Inferior parietal cortex (tissue), 1 donor: ENCODE measurements at regions not wholly inside any gene's neighbourhood (a gene's known extent, or its start where the extent isn't known, plus 50 kb on each side); places are given as distances from the start of the nearest gene placed in this dataset.

Experiments used
- DNase-seq: peaks from one replicate; pipeline ENCODE4 v3.0.0-alpha.2; 2016; ENCODE audit errors: extremely low spot score

DNA sequence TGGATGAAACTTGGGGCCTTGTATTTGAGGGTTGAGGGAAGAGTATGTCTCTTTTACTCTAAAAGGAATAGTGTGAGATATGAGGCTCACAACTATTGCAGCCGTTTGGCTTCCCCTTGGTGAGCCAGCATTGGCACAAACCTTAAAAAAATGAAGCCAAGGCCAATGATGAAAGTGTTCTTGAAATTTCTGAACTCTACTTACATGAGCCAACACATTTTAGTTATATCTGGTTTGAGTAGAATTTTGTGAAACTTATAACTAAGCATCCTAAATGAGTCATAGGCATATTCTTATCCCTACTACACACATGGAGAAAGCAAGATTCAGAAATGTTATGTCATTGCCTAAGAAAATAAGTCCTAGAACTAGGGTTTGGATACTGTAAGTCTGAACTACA, 55.3 kb upstream of the ACSS3 start:
- peak; percentile 7 for DNase-seq

DNA sequence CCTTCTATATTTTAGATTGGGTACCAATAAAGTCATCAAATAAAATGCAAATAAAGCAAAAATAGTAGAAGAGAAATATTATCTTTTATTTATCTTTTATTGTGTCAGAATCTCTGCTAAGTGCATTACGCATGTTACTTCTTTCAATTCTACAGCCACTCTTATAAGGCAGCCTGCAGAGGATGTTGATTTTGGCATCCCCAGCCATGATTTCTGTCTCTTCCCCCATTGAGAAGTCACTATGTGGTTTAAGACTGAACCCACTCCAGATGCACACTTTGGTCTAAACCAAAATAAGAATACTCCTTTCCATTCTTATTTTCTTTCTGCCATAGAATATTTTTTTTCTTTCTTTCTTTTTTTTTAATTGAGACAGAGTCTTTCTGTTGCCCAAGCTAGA, 56.0 kb upstream of the ACSS3 start:
- no peak for DNase-seq

DNA sequence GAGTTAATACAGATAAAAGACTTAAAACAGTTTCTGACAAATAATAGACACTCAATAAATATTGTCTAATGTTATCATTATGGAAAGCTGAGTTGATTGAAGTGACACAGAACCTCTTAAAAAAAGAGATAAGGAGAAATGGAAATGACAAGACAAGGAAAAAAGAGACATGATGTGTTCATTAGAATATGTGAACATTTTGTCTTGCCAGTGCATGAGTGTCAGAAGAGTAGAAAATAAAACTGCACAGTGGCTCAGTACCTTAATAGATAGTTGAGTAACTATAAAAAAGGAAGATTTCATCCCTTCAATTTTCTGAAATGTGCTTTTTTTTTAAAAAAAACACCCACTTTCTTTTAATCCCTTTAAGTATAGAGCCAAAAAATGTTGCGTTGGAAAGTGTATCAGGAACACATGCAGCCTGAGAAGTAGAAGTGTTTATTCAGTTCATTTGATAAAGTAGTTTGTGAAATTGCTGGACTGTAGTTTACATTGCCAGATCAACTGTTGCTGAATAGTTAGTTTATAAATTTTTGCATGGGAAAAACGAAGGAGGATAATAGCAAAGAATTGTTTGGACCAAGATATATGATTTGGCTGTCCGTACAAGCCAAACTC, 56.6 kb upstream of the ACSS3 start:
- DNase-seq = no peak

DNA sequence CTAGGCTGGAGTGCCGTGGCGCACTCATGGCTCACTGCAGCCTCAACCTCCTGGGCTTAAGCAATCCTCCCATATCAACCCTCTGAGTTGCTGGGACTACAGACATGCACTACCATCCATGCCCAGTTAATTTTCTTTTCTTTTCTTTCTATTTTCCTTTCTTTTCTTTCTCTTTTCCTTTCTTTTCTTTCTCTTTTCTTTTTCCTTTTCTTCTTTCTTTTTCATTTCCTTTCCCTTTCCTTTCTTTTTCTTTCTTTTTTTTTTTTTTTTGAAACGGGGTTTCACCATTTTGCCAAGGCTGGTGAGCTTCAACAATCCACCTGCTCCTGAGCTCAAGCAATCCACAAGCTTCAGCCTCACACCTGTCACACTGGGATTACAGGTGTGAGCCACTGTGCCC, 60.1 kb upstream of the ACSS3 start:
- DNase-seq = no peak

DNA sequence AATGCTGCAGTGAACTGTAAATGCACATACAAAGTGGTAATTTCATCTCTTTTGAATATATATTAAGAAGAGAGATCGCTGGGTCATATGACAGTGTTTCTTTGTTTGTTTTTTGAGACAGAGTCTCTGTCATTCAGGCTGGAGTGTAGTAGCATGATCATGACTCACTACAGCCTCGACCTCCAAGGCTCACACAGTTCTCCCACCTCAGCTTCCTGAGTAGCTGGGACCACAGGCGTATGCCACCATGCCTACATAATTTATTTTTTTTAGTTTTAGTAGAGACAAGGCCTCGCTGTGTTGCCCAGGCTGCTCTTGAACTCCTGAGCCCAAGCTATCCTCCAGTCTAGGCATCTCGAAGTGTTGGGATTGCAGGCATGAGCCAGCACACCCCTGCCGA, 62.4 kb upstream of the ACSS3 start:
- DNase-seq = no peak

DNA sequence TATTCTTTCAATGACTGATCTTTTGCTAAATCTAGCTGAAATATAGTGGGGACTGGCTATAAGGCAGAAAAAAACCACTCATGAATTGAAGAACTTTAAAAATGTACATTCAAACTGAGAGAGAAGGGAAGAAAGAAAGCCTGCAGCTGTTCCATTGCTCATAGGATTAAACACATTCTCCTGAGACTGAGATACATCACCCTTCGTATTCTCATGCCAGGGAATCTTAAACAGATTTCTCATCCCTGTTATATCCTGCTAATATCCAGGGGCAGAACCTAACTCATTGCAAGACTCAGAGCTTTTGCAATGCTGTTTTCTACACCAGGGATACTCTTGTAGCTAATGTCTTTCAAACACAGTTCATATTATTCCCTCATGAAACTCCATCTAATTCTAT, 67.2 kb upstream of the ACSS3 start:
- DNase-seq = no peak

DNA sequence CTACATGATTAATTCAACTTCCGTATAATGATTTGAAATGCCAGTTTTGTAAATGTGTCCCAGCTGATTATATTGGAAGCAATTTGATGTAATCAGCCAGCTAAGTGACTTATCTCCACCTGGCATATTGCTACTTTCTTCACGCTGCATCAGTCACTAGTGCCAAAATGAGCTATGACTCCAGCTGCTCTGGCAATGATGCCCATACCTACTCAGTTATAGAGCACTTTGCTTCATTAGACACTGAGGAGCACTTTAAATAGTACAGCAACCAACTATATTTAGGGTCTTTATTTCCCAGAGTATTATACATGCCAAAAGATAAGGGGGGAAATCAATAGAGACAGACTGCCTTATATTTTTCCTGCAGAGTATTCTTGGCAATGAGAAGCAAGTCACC, 67.9 kb upstream of the LIN7A start:
- no peak for DNase-seq

DNA sequence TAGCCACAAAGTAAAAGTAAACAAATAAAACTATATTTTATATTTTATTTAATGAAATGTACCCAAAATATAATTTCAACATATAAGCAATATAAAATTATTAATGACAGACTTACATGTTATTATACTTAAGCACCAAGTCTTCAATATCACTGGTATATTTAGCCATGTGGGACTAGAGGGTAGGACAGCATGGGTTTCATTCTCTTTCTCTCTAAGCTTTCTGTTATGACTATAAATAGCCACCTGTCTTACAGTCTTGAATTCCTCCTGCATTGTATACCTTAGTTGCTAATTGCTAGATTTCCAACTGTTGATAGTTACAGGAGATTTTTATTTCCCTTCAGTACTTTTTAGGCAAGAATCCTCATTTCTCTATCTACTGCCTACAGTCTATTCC, 63.1 kb upstream of the LIN7A start:
- DNase-seq = no peak

DNA sequence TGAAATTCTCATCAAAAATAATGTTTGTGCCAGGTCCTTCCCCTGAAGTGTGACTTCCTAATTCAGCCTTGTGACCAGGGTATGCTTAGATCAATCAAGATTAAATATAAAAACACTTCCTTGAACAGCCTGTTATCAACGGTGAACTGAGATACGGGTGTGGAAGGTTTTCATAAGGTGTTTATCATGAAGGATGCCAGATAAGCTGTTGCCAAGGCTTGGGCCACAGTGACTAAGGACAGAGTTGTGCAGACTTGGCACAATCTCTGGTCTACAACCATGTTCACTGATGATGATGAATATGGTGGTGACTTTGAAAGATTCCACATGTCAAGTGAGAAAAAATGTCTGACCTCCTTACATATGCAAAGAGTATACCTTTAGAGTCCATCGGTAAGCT, 51.3 kb upstream of the LIN7A start:
- no peak for DNase-seq
